ENCODE measurements at regions not wholly inside any gene's neighbourhood (a gene's known extent, or its start where the extent isn't known, plus 50 kb on each side); places are given as distances from the start of the nearest gene placed in this dataset.

DNA sequence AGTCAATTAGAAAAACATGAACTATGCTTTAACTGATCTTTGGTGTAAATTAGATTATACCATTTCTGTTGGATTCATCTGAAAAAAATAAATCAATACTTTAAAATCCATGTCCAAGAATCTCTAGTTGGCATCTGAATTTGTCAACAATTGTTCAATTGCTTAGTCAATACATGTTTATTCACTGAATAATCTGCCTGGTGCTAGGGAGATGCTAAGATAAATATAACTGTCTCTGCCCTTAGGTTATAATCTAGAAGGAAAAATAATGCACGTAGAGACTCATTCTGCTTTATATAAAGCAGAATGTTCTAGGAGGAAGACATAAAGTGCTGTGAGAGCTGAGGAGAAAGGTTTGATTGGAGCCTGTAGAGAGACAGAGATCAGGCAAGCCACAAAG, 537.2 kb upstream of the IL12A start:
- TF ChIP-seq, protein P1, sequence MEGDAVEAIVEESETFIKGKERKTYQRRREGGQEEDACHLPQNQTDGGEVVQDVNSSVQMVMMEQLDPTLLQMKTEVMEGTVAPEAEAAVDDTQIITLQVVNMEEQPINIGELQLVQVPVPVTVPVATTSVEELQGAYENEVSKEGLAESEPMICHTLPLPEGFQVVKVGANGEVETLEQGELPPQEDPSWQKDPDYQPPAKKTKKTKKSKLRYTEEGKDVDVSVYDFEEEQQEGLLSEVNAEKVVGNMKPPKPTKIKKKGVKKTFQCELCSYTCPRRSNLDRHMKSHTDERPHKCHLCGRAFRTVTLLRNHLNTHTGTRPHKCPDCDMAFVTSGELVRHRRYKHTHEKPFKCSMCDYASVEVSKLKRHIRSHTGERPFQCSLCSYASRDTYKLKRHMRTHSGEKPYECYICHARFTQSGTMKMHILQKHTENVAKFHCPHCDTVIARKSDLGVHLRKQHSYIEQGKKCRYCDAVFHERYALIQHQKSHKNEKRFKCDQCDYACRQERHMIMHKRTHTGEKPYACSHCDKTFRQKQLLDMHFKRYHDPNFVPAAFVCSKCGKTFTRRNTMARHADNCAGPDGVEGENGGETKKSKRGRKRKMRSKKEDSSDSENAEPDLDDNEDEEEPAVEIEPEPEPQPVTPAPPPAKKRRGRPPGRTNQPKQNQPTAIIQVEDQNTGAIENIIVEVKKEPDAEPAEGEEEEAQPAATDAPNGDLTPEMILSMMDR (IDR thresholded peaks at IDR 0.05) = no peak
- TF ChIP-seq CHD2 (IDR thresholded peaks at IDR 0.05; ENCODE audit: low read length, partially characterized antibody) (no peak), NRF1 (IDR thresholded peaks at IDR 0.05; ENCODE audit: low read depth, low read length) (no peak), FOXM1 (IDR thresholded peaks at IDR 0.05; ENCODE audit: low read depth) (no peak), RFX5 (IDR thresholded peaks at IDR 0.05; ENCODE audit: low read length) (no peak), TCF12 (IDR thresholded peaks at IDR 0.05) (no peak), TAF1 (IDR thresholded peaks at IDR 0.05; ENCODE audit: borderline replicate concordance, low read depth, low read length) (no peak)
